GM20431 (cell line): ENCODE measurements at regions not wholly inside any gene's neighbourhood (a gene's known extent, or its start where the extent isn't known, plus 50 kb on each side); places are given as distances from the start of the nearest gene placed in this dataset.
"Not testable (repeated sequence)": the region's sequence is repeated elsewhere in the genome, so short reads cannot be mapped to it uniquely, and the experiment has no call there.

Source experiments
- in situ Hi-C: fragments of 300-500 bp; cut with MseI, MboI; formaldehyde crosslinking; loops from one replicate; pipeline ENCODE4 v1.15.0; 2020; ENCODE audit warnings: low sequenced_read_pairs; ENCODE audit not compliant: unreplicated experiment

DNA sequence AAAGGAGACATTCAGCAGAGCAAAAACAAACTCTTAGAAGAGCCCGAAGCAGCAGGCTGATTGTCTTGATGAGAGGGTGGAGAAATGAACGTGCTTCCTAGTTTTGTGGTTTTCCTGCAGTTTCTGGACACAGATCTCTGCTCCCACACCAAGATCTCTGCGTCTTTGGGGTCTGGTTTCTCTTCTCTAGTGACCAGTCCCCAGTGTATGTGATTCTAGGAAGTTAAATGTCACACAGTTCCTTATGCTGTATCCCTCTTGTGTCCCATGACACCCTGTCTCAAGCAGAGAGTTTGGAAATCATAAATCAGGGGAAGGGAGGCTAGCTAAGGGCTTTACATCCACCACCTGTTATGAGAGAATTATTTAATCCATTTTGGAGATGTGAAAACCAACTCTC, 55.4 kb upstream of the KLF14 start:
- in situ Hi-C loops, result no loop called here

DNA sequence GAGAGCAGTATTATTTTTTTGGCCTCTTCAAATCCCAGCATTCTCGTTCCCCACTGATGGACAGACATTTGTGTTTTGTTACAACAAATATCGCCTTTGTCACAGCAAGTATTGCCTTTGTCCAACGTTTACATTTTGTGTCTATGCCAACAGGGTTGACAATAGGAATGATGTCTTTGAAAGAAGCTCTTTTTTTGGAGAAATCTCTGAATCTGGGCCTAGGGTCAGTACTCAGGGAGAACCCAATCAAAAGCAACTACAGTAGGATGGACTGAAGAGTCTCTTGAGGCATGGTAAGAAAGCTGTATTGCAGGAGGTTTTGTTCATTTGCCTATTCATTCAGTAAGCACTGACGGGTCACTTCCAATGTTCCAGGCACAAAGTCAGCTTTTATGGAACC, 57.7 kb upstream of the KLF14 start:
- in situ Hi-C loops, result no loop called here

DNA sequence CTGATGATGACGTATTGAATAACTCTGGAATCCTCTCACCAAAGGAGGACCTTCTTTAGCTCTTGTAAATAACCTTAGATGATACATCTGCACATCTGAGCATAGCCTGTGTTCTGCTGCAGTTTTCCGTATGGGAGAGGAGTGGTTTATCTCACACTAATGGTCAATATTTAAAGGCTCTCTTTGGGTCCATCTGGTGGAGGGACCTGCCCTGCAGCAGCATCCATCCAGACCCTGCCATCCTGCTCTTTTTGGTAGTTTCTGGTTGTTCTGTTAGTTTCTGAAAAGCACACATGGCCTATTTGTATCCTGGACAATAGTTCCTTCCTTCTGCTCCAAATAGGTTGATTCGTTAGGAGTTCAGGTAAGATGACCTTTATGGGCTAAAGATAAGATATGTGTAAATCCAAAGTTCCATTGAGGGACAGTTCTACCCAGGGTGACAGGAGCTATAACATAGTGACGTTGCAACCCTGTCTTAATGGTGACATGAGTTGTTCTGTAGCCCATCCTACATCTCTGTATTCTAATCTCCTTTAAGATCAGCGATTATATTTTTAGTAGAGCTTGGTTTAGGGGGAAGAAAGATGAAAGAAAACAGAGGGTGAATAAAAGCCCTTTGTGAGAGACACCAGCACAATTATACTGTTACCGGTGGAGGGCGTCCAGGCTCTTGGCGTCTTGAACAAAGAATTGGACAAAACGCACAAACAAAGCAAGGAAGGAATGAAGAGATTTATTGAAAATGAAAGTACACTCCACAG, 60.0 kb upstream of the KLF14 start:
- in situ Hi-C loops, result no loop called here

DNA sequence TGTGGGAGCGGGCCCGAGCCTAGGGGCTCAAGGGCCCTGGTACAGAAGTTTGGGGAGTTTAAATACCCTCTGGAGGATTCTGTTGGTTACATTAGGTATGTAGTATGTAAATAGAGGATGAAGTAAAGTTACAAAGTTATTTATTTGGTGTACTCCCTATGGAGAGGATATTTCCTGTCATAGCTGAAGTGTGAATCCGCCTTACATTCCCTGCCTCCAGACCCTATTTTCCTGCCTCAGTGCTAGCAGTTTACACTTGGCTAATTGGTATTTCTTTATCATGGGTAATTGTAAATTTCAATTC, 60.6 kb upstream of the KLF14 start:
- in situ Hi-C loops, result no loop called here

DNA sequence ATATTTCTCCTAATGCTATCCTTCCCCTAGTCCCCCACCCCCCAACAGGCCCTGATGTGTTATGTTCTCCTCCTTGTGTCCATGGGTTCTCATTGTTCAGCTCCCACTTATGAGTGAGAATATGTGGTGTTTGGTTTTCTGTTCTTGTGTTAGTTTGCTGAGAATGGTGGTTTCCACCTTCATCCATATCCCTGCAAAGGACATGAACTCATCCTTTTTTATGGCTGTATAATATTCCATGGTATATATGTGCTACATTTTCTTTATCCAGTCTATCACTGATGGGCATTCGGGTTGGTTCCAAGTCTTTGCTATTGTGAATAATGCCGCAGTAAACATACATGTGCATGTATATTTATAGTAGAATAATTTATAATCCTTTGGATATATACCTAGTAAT, 62.4 kb upstream of the KLF14 start:
- in situ Hi-C loops, result not testable (repeated sequence)

DNA sequence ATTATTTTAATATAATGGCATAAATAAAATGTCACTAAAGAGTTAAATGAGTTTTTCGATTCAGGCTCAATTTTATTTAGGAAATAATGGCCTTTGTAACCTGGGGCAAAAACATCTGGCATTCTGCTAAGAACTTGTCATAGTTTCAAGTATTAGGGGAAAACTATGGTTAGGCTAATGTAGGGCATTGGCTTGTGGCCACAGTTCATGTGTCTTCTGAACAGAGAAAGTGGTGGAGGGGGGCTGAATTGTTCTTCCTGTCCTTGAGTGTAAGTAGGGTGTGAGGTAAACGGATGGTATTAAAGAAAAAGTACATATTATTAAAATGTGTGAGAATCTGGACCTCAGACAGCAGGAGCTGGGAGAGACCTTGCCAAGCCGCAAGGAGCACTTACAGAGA, 69.1 kb upstream of the KLF14 start:
- in situ Hi-C loops, result no loop called here

DNA sequence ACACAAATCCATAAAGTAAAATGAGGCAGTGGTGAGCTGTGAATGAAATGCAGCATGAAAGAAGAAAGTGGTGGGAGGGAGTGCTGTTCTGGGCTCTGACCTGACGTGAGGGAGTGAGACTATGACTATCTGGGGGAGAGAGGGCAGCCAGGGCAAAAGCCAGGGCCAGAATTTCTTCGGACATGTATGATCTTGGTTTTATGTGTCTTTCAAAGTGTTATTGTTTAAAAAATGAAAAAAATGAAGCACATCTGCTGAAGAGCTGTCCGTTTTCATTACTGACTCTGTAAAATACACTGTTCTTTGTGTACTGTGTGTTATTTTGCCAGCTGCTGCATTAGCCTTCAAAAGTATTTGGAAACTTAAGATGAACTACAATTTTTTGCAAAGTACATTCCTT, 70.2 kb upstream of the KLF14 start:
- in situ Hi-C loops, result no loop called here

DNA sequence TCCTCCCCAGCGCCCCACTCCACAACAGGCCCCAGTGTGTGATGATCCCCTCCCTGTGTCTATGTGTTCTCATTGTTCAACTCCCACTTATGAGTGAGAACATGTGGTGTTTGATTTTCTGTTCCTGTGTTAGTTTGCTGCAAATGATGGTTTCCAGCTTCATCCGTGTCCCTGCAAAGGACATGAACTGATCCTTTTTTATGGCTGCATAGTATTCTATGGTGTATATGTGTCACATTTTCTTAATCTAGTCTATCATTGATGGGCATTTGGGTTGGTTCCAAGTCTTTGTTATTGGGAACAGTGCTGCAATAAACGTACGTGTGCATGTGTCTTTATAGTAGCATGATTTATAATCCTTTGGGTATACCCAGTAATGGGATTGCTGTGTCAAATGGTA, 78.8 kb upstream of the KLF14 start:
- in situ Hi-C loops, result not testable (repeated sequence)

DNA sequence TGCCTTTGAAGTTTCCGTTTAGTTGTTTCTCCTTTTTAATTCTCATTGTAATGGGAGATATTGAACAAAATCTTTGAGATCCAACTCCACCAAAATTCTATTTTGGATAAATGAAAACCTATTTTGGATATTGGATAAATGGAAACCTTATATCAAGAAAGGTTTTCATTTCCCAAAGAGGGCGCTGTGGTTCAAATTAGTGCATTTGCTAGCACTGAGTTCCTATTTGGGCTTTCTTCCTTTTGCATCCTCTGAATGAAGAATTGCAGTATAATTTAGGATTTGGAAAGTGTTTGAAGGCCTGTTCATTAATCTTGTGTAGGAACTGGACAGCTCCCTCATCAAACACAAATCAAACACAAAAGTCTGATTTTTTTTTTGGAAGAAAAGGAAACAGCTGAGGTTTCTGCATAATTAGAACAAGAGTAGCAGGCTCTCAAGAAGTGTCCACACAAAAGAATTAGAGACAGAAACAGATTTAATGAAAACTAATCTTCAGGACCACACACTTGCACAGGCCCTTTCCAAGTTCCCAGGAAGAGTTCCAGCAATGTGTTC, 80.8 kb upstream of the KLF14 start:
- in situ Hi-C loops, result no loop called here

DNA sequence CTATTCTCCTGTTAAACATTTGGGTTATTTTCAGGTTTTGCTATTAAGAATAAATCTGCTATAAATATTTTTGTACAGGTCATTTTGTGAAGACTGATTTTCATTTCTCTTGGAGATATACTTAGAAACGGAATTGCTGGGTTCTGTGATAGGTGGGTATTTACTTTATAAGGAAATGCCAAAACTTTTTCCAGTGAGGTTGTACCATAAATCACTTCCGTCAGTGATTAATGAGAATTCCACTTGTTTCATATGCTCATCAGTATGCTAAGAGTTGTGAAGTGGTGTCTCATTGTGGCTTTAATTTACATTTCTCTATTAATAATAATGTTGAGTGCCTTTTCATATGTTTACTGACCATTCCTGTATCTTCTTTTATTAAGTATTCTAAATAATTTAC, 84.0 kb upstream of the KLF14 start:
- in situ Hi-C loops, result no loop called here

DNA sequence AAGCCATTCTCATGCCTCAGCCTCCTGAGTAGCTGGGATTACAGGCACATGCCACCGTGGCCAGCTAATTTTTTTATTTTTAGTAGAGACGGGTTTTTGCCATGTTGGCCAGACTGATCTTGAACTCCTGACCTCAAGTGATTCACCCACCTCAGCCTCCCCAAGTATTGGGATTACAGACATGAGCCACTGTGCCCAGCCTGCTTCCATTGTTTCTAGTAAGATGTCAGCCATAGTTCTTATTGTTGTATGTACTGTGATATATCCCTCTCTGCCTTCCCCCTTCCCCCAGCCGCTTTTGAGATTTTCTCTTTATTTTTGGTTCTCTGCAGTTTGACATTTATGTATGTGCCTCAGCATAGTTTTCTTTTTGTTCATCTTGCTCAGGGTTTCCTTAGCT, 87.9 kb upstream of the KLF14 start:
- in situ Hi-C loops, result no loop called here

DNA sequence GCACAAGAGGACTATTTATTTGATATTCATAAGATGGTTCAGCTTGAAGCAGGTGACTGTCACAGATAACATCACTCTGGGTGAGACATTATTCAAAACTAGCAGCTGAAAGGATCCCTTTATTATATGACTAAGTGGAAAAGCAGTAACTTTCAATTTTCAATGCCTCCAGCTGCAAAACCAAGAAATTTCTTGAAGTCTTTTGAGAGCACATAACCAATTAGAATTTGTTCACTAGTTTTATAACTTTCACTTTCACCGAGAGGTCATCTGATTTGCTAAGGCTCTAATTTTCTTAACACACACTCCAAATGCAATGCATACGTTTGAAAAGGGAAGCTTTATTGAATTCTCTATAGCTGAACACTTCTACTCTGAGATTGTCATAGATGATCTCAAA, 88.6 kb upstream of the KLF14 start:
- in situ Hi-C loops, result no loop called here

DNA sequence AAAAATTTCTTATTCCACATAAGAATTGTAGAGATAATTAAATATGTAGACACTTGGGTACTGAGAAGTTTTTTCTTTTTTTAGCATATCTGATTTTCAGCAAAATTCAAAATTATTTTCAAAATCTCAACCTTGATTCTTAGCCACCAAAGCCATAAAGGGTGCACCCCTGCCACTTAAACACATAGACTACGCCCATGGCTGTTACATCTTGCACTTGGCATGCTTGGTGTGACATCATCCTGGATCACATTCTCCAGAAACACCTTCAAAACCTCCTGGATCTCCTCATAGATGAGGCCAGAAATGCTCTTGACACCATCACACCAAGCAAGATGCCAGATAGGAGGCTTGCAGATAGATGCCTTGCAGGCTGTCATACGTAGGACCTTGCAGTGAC, 89.1 kb upstream of the KLF14 start:
- in situ Hi-C loops, result no loop called here

DNA sequence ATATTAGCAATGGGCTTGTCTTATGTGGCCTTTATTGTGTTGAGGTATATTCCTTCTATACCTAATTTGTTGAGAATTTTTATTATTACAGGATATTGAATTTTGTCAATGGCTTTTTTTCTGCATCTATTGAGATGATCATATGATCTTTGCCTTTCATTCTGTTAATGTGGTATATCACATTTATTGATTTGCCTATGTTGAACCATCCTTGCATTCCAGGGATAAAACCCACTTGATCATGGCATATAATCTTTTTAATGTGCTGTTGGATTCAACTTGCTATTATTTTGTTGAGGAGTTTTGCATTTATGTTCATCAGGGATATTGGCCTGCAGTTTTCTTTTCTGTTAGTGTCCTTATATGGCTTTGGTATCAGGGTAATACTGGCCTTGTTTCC, 91.8 kb upstream of the KLF14 start:
- in situ Hi-C loops, result no loop called here

DNA sequence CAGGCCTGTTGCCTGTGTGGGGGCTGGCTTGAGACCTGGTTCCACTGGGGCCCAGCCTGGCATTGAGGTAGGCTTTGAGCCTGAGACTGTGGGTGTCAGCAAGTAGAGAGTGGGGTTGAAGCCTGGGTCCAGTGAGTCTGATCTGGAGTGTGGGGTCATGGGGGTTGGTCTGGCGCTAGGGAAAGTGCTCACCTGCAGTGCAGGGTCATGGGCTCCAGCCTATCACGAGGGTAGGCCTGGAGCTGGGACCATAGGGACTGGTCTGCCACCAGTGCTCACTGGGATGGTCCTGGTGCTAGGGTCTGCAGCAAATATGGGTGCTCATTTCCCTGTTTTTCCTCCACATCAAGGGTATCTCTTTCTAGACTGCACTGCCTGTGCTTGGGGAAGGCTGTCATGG, 95.4 kb upstream of the KLF14 start:
- in situ Hi-C loops, result no loop called here

DNA sequence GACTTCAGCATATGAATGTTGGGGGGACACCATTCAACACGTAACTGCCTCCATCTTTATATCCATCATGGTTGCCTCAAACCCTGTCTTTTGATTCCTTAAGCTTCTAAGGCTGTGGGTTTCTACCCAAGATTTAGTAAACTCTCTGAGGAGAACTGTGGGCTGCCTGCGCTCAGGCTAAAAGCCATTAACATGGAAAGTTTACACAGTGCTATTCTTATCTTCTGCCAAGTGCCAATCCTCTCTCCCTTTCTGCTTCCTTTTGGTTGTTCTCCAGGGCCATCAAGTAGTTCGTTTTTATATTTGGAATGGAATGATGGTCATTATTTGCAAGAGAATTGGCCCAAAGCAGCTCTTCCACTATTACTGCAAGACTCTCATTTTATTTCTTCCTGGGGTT, 97.3 kb upstream of the KLF14 start:
- in situ Hi-C loops, result no loop called here

DNA sequence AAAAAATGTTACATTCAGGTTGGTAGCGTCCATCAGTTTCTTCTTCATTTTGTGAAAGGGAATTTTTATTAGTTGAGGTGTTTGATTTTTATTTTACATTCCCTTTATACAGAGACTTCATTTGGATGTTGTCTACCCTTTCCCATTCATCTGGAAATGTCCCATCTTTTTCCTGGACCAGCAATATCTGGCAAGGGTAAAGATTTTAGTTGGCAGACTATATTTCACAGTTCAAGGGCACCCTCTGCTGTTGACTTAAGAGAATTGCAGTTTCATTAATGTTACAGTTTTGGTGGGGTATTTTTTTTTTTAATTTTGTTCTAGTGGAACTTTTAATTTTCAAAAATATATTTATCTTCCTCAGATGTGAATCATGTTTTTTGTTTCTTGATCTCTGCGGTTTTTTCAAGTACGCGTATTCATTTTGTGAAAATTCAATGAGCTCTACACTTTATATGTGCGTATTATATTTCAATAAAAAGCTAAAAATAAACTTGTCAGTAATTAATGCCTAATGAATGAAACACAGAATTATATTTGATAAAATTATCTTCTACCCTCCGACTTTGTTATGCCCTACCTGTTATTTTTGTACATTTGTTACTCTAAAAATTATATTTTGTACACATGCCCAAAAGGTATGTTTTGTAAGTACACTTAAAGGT, 97.9 kb upstream of the KLF14 start:
- in situ Hi-C loops, result no loop called here

DNA sequence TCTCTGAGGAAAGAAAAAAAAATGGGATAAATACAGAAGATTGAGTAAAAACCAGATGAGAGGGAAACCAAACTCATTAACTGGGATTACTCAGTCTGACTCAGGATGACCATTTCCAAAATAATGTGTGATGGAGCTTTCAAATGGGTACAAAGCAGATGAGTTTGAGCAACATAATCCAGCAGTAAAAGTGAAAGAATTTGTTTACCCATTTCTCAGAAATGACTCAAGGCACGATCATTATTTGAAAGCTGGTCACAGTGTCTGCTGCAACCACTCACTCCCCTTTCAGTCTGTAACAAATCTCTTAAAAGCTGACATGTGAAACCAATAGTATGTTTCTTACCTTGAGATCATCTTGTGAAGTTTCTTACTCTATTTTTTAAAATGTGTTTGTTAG, 104.7 kb upstream of the KLF14 start:
- in situ Hi-C loops, result no loop called here

DNA sequence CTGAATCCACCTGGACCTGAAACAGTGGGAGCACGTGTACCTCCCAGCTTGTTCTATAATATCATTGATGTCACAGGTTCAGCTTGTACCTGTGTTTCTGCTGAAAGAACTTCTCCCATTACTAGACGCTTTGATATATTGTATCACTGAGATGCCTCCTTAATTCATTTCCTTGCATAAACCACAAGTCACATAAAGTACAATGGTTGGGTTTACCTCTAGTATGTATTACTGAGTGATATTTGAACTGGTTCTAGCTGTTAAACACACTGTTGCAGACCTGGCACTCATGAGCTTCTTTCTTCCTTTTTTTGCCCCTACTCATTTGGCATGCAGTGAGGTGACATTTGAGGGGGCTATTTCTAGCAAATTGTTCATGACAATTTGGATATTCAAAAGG, 106.6 kb upstream of the KLF14 start:
- in situ Hi-C loops, result no loop called here

DNA sequence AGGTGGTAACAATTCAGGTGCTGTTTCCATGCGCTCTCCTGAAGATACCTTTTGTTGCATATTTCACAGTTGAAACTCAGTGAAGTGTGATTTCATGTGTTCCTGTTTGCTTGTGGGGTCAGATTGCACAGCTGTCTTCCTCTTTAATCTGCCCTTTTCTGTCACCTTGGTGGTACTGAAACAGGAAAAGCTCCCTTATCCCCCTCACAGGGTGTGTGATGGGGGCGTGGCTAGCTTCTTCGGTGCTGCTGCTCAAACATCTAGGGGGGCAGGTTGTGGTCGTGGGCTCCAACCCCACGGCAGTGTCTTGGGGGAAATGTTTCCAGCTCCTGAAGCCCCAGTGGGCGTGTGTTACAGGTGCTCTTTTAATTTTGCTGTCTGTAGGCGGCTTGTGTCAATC, 107.4 kb upstream of the KLF14 start:
- in situ Hi-C loops, result no loop called here

DNA sequence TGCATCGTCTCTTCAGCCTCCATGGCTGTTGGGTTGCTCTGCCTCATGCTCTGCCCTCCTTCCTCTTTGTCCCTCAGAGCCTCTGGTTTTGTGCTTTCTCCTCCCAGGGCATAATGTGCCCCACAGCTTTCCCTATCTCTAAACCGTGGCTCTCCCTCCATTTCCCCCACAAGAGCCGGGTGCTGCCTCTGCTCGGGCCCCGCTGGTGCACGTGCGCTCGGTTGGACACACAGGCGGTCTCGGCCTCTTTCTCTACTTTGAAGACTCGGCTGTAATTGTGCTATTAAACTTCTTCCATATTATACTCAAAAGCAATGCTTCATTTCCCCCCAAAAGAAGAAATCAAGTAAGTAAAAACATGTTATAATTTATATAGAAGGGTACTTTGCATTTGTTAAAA, 109.7 kb upstream of the KLF14 start:
- in situ Hi-C loops, result no loop called here
